COLO668 (cell line): ENCODE measurements at regions not wholly inside any gene's neighbourhood (a gene's known extent, or its start where the extent isn't known, plus 50 kb on each side); places are given as distances from the start of the nearest gene placed in this dataset.
"Not testable (repeated sequence)": the region's sequence is repeated elsewhere in the genome, so short reads cannot be mapped to it uniquely, and the experiment has no call there.

ENCODE experiments used
- DNase-seq: peaks from one replicate; lab custom pipeline; 2025; ENCODE audit not compliant: unreplicated experiment; lab: John Stamatoyannopoulos, UW

GRCh38 chr4:187617113-187617512, 378.5 kb upstream of the ZFP42 start:
- DNase-seq: no peak

GRCh38 chr4:187618701-187619281, 376.8 kb upstream of the ZFP42 start:
- no peak for DNase-seq

- DNase-seq: no peak
Measured at GRCh38 chr4:187619319-187619718, 376.3 kb upstream of the ZFP42 start.

- no peak for DNase-seq
Measured at GRCh38 chr4:187632260-187632995, 363.1 kb upstream of the ZFP42 start.

GRCh38 chr4:187633245-187633644, 362.3 kb upstream of the ZFP42 start:
- DNase-seq: no peak

GRCh38 chr4:187656959-187657358, 338.6 kb upstream of the ZFP42 start:
- DNase-seq: no peak

- DNase-seq: no peak
Measured at GRCh38 chr4:187663076-187663475, 332.5 kb upstream of the ZFP42 start.

- no peak for DNase-seq
Measured at GRCh38 chr4:187664011-187664410, 331.6 kb upstream of the ZFP42 start.

- DNase-seq: no peak
Measured at GRCh38 chr4:187665086-187665485, 330.5 kb upstream of the ZFP42 start.

GRCh38 chr4:187666034-187666433, 329.5 kb upstream of the ZFP42 start:
- no peak for DNase-seq

GRCh38 chr4:187666697-187667494, 328.7 kb upstream of the ZFP42 start:
- DNase-seq: no peak

GRCh38 chr4:187668526-187669082, 327.0 kb upstream of the ZFP42 start:
- DNase-seq: no peak

GRCh38 chr4:187671521-187671920, 324.1 kb upstream of the ZFP42 start:
- DNase-seq: not testable (repeated sequence)

GRCh38 chr4:187671958-187672357, 323.6 kb upstream of the ZFP42 start:
- not testable (repeated sequence) for DNase-seq

GRCh38 chr4:187672526-187672925, 323.0 kb upstream of the ZFP42 start:
- DNase-seq: not testable (repeated sequence)

- no peak for DNase-seq
Measured at GRCh38 chr4:187679450-187679849, 316.1 kb upstream of the ZFP42 start.

- DNase-seq: no peak
Measured at GRCh38 chr4:187685247-187685646, 310.3 kb upstream of the ZFP42 start.

- no peak for DNase-seq
Measured at GRCh38 chr4:187687697-187688096, 307.9 kb upstream of the ZFP42 start.

- DNase-seq: no peak
Measured at GRCh38 chr4:187692626-187693025, 302.9 kb upstream of the ZFP42 start.

GRCh38 chr4:187695531-187695930, 300.0 kb upstream of the ZFP42 start:
- not testable (repeated sequence) for DNase-seq

- DNase-seq: no peak
Measured at GRCh38 chr4:187711586-187711985, 284.0 kb upstream of the ZFP42 start.

- no peak for DNase-seq
Measured at GRCh38 chr4:187714957-187715356, 280.6 kb upstream of the ZFP42 start.
